Large intestine (tissue), 3 donors: ENCODE measurements at regions not wholly inside any gene's neighbourhood (a gene's known extent, or its start where the extent isn't known, plus 50 kb on each side); places are given as distances from the start of the nearest gene placed in this dataset.

Experiments
- DNase-seq, 2 donors: peaks; one replicate each; pipeline versions ENCODE4 v3.0.0 to v3.0.0-alpha.2; 2013
- H3K27ac ChIP-seq: one replicate; pipeline ENCODE4 v1.5.1; 2013; ENCODE audit warnings: low read length
- H3K27me3 ChIP-seq: 2 replicates; pipeline ENCODE4 v1.6.1; 2013; ENCODE audit warnings: low read length; ENCODE audit not compliant: control insufficient read depth, insufficient read depth
- H3K36me3 ChIP-seq: 2 replicates; pipeline ENCODE4 v1.6.1; 2013; ENCODE audit warnings: low read length; ENCODE audit not compliant: control insufficient read depth, insufficient read depth
- H3K4me1 ChIP-seq: one replicate; pipeline ENCODE4 v1.6.1; 2013; ENCODE audit warnings: low read length; ENCODE audit not compliant: control insufficient read depth, insufficient read depth
- H3K4me3 ChIP-seq: one replicate; pipeline ENCODE4 v1.5.1; 2013; ENCODE audit warnings: low read length
- H3K9me3 ChIP-seq: one replicate; pipeline ENCODE4 v1.6.1; 2013; ENCODE audit warnings: mild to moderate bottlenecking, low read depth, low read length, moderate library complexity; ENCODE audit not compliant: control insufficient read depth
- WGBS: methylation state at CpG from one replicate; pipeline ENCODE4 v1.1.5; 2013; ENCODE audit warnings: low lambda C conversion rate; ENCODE audit not compliant: insufficient coverage; 5-methylcytosine and 5-hydroxymethylcytosine counted together

GRCh38 chr1:195373856-195374255 is 1234.4 kb downstream of the KCNT2 start:
- no peaks in the 10 kb centered on the region for H3K9me3 ChIP-seq
- no peak overlapping the region for H3K4me3 ChIP-seq
- H3K36me3 ChIP-seq, result no peaks in the 10 kb centered on the region
- 100% methylated on average over 2 of the region's 3 CpGs for WGBS
- no peaks in the 10 kb centered on the region for H3K27me3 ChIP-seq
- H3K27ac ChIP-seq, result no peak overlapping the region
- H3K4me1 ChIP-seq, result no peaks in the 10 kb centered on the region
- no peak for DNase-seq

DNA sequence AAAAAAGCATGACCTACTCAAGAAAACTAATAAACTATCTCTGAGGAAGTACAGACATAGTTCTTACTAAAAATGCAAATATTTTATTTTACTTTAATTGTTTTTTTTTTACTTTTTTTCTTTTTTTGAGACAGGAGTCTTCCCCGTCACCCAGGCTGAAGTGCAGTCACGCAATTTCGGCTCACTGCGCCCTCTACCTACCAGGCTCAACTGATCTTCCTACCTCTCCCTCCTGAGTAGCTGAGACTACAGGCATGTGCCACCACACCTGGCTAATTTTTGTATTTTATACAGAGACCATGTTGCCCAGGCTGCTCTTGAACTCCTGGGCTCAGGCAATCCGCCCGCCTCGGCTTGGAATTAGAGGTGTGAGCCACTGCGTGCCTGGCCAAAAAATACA is 1263.1 kb downstream of the KCNT2 start:
- DNase-seq, result no peak
- WGBS, result 57% methylated on average over 8 of the region's 8 CpGs
- H3K27me3 ChIP-seq, result no peaks in the 10 kb centered on the region
- H3K4me3 ChIP-seq, result no peak overlapping the region
- no peak overlapping the region for H3K27ac ChIP-seq
- no peaks in the 10 kb centered on the region for H3K36me3 ChIP-seq
- H3K9me3 ChIP-seq, result no peaks in the 10 kb centered on the region
- no peaks in the 10 kb centered on the region for H3K4me1 ChIP-seq

GRCh38 chr1:195337646-195338045 is 1270.6 kb downstream of the KCNT2 start:
- no peak for DNase-seq
- Histone ChIP-seq H3K4me3 (no peak overlapping the region), H3K9me3 (no peaks in the 10 kb centered on the region), H3K27me3 (no peaks in the 10 kb centered on the region), H3K27ac (no peak overlapping the region), H3K4me1 (no peaks in the 10 kb centered on the region), H3K36me3 (no peaks in the 10 kb centered on the region)

DNA sequence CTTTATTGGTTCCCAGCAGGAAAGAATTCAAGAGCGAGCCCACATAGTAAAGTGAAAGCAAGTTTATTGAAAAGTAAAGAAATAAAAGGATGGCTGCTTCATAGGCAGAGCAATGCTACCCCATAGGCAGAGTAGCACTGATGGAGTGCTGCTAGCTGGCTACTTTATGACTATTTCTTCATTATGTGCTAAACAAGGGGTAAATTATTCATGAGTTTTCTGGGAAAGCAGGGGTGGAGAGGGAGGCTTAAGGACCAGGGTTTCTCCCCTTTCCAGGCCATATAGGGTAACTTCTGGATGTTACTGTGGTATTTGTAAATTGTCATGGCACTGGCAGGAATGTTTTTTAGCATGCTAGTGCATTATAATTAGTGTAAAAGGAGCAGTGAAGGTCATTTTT is 1271.4 kb downstream of the KCNT2 start:
- Histone ChIP-seq H3K27me3 (no peaks in the 10 kb centered on the region), H3K4me1 (no peaks in the 10 kb centered on the region), H3K27ac (no peak overlapping the region), H3K36me3 (no peaks in the 10 kb centered on the region), H3K9me3 (no peaks in the 10 kb centered on the region), H3K4me3 (no peak overlapping the region)
- WGBS, result no CpG with 5 or more reads among the region's 1 CpG
- no peak for DNase-seq

- Histone ChIP-seq H3K27me3 (no peaks in the 10 kb centered on the region), H3K9me3 (no peaks in the 10 kb centered on the region), H3K4me3 (no peak overlapping the region), H3K27ac (no peak overlapping the region), H3K36me3 (no peaks in the 10 kb centered on the region), H3K4me1 (no peaks in the 10 kb centered on the region)
- DNase-seq, result no peak
- WGBS, result 83% methylated on average over 1 of the region's 4 CpGs
Measured at GRCh38 chr1:195335541-195335940, 1272.7 kb downstream of the KCNT2 start.

- H3K4me1 ChIP-seq, result no peaks in the 10 kb centered on the region
- H3K4me3 ChIP-seq, result no peak overlapping the region
- H3K27me3 ChIP-seq, result no peaks in the 10 kb centered on the region
- no CpG with 5 or more reads among the region's 1 CpG for WGBS
- no peaks in the 10 kb centered on the region for H3K9me3 ChIP-seq
- no peak for DNase-seq
- no peak overlapping the region for H3K27ac ChIP-seq
- H3K36me3 ChIP-seq, result no peaks in the 10 kb centered on the region
Measured at GRCh38 chr1:195332102-195332501, 1276.1 kb downstream of the KCNT2 start.

- H3K4me1 ChIP-seq, result no peaks in the 10 kb centered on the region
- WGBS, result no CpG with 5 or more reads among the region's 2 CpGs
- no peaks in the 10 kb centered on the region for H3K9me3 ChIP-seq
- no peaks in the 10 kb centered on the region for H3K36me3 ChIP-seq
- no peaks in the 10 kb centered on the region for H3K27me3 ChIP-seq
- H3K27ac ChIP-seq, result no peak overlapping the region
- H3K4me3 ChIP-seq, result no peak overlapping the region
- no peak for DNase-seq
Measured at GRCh38 chr1:195328681-195329080, 1279.6 kb downstream of the KCNT2 start.

DNA sequence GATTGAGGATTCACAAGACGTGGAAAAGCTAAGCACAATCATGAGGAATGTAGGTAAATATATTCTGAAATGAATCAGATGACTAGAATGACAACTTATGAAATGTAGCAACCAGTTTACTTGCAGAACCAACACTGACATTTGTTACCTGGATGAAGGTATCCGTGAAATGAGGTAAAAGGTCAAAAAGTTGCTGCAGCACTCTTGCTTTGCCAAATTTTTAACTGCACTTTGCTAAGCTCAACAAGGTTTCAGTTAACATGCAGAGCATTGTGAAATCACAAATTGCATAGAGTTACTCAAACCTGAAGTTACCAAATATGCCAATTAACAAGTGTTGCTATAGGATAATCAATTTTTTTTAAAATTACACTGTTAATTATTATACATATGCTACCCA is 1280.1 kb downstream of the KCNT2 start:
- DNase-seq, result no peak
- Histone ChIP-seq H3K9me3 (no peaks in the 10 kb centered on the region), H3K4me3 (no peak overlapping the region), H3K4me1 (no peaks in the 10 kb centered on the region), H3K36me3 (no peaks in the 10 kb centered on the region), H3K27ac (no peak overlapping the region), H3K27me3 (no peaks in the 10 kb centered on the region)
- no CpG with 5 or more reads among the region's 2 CpGs for WGBS

DNA sequence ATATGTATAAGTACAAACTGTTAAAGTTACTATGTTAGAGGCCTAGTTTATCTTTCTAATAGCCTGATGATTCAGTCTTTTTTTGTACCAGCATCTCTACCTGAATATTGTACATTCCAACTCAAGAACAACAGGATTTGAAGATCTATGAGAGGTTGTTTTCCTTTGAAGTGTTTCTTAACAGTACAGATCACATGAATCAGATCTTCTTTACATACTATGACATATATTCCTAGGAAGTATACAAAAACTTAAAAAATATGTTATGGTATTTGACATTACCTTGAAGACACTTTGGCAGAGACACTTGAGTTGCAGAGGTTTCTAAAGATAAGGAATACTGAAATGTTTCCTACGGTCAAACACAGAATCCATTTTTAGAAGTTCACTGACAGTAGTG is 1280.9 kb downstream of the KCNT2 start:
- H3K27me3 ChIP-seq, result no peaks in the 10 kb centered on the region
- no peak overlapping the region for H3K4me3 ChIP-seq
- no peaks in the 10 kb centered on the region for H3K4me1 ChIP-seq
- no CpG with 5 or more reads among the region's 1 CpG for WGBS
- no peak overlapping the region for H3K27ac ChIP-seq
- no peaks in the 10 kb centered on the region for H3K36me3 ChIP-seq
- DNase-seq, result no peak
- no peaks in the 10 kb centered on the region for H3K9me3 ChIP-seq

DNA sequence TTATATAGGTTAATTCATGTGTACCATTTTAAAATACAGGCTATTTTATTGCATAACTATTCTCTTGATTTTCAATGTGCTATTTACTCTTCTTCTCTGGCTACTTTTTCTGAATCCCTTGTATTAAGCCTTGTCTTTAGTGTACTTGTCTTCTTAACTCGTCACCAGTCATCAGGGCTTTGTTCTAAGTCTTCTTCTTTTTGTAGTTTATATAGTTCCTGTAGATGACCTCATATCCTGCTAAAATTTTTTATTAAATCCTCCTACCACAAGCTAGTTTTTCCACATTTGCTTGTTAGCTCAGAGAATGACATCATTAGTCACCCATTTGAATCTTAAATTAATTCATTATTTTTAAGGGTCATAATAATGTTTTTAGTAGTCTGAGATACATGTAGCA is 1281.9 kb downstream of the KCNT2 start:
- H3K36me3 ChIP-seq, result no peaks in the 10 kb centered on the region
- 67% methylated on average over 1 of the region's 1 CpG for WGBS
- no peaks in the 10 kb centered on the region for H3K27me3 ChIP-seq
- DNase-seq, result no peak
- no peak overlapping the region for H3K27ac ChIP-seq
- H3K9me3 ChIP-seq, result no peaks in the 10 kb centered on the region
- H3K4me1 ChIP-seq, result no peaks in the 10 kb centered on the region
- H3K4me3 ChIP-seq, result no peak overlapping the region

DNA sequence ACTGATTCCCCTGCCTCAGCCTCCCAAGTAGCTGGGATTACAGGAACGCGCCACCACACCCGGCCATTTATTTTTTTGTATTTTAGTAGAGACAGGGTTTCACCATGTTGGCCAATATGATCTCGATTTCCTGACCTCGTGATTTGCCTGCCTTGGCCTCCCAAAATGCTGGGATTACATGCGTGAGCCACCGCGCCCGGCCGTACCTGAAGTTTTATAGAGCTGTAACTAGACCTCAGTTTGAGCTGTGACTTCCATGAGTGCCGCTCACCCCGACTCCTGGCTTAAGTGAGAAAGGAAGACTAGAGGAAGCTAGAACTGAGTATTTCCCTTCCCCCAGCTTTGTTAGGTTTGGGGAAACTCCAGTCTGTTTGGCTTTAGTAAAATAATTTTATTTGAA is 1283.1 kb downstream of the KCNT2 start:
- no peaks in the 10 kb centered on the region for H3K27me3 ChIP-seq
- no peak overlapping the region for H3K4me3 ChIP-seq
- no peaks in the 10 kb centered on the region for H3K4me1 ChIP-seq
- DNase-seq, result no peak
- no peak overlapping the region for H3K27ac ChIP-seq
- WGBS, result no CpG with 5 or more reads among the region's 12 CpGs
- H3K36me3 ChIP-seq, result no peaks in the 10 kb centered on the region
- no peaks in the 10 kb centered on the region for H3K9me3 ChIP-seq
